HepG2 (cell line): ENCODE measurements at regions not wholly inside any gene's neighbourhood (a gene's known extent, or its start where the extent isn't known, plus 50 kb on each side); places are given as distances from the start of the nearest gene placed in this dataset.

Experiments
- SMAD9 ChIP-seq: sonication (generic); formaldehyde crosslinking; IDR thresholded peaks from 2 replicates; pipeline ENCODE4 v1.5.1; 2020; ENCODE audit warnings: mild to moderate bottlenecking, missing genetic modification reagents
- U2AF1 ChIP-seq: fragments of 200-400 bp; formaldehyde crosslinking; optimal IDR thresholded peaks from 2 replicates; pipeline ENCODE3; 2017; ENCODE audit warnings: mild to moderate bottlenecking, low read depth, low read length
- TF ChIP-seq, protein P1 (sequence below): sonication (generic); formaldehyde crosslinking; conservative IDR thresholded peaks from 2 replicates; pipeline ENCODE4 v1.4.0; 2020; ENCODE audit warnings: missing genetic modification reagents

DNA sequence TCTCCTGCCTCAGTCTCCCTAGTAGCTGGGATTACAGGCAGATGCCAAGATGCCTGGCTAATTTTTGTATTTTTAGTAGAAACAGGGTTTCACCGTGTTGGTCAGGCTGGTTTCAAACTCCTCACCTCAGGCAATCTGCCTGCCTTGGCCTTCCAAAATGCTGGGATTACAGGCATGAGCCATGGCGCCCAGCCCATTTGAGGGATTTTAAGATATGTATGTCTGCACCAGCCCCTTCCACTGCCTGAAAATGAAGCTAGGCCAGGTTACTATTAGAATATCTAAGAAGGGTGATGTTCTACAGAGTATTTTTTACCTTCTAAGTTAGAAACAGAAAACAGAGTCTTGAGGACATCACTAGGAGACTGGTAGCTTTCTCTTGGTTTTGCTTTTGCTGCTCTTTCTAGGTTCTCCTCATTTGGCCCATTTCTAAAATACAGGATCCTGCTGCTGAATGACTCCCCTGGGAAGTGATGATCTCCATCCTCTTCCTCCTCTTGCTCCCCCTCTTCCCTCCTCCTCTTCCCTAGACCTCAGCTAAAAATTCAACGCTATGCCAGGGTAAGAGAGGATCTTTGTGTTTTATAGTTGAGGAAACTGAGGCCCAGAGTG, 118.5 kb downstream of the MYCN start:
- no peak for TF ChIP-seq U2AF1
- TF ChIP-seq, protein P1, sequence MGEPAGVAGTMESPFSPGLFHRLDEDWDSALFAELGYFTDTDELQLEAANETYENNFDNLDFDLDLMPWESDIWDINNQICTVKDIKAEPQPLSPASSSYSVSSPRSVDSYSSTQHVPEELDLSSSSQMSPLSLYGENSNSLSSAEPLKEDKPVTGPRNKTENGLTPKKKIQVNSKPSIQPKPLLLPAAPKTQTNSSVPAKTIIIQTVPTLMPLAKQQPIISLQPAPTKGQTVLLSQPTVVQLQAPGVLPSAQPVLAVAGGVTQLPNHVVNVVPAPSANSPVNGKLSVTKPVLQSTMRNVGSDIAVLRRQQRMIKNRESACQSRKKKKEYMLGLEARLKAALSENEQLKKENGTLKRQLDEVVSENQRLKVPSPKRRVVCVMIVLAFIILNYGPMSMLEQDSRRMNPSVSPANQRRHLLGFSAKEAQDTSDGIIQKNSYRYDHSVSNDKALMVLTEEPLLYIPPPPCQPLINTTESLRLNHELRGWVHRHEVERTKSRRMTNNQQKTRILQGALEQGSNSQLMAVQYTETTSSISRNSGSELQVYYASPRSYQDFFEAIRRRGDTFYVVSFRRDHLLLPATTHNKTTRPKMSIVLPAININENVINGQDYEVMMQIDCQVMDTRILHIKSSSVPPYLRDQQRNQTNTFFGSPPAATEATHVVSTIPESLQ, result no peak
- no peak for TF ChIP-seq SMAD9 (CRISPR knock-in tag)
